Left cardiac atrium (tissue), 4 donors: ENCODE measurements at regions not wholly inside any gene's neighbourhood (a gene's known extent, or its start where the extent isn't known, plus 50 kb on each side); places are given as distances from the start of the nearest gene placed in this dataset.
"Not testable (repeated sequence)": the region's sequence is repeated elsewhere in the genome, so short reads cannot be mapped to it uniquely, and the experiment has no call there.

Experiments used
- ATAC-seq, 2 donors: fragments of 200-7000 bp; cut with Tn5 transposase; one replicate each; pipeline ENCODE4 v1.9.1; 2020; ENCODE audit warnings: mild to moderate bottlenecking in 2 of 2, moderate library complexity in 2 of 2
- DNase-seq: peaks from one replicate; pipeline ENCODE4 v3.0.0-alpha.2; 2020
- intact Hi-C, 2 donors: fragments of 100-400 bp; cut with DNase I; formaldehyde crosslinking; loops; one replicate each; pipeline versions ENCODE4 v1.14.1 to v1.15.1; 2022 to 2023
- donor health status: DM: no; HTN: yes; CAD: no.
- donor health status: DM: no; HTN: yes; CAD: no; lungs with severe emphysema.
- donor health status: DM: yes; HTN: yes; CAD: no.
- donor health status: Dilated cardiomyopathy.

DNA sequence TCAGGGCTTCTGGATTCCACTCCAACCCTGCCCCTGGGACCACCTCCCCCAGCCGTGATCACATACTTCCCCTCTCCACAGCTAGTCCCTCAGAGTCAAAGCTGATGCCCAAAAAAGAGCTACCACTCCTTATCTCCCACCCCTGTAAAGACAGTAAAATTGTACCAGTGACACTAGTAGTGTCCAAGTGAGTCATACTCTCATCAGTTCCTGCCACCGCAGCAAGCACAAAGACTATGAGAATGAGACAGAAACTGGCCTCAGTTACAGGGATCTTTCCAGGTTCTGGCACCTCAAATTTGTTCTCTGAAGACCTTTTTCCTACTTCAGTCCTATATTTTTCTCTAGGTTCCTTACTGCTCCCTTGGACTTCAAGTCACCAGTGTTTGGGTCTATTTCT is 144.2 kb downstream of the SPRY2 start:
- DNase-seq (no peak), ATAC-seq (no peak)
- intact Hi-C loops, result no loop called here

DNA sequence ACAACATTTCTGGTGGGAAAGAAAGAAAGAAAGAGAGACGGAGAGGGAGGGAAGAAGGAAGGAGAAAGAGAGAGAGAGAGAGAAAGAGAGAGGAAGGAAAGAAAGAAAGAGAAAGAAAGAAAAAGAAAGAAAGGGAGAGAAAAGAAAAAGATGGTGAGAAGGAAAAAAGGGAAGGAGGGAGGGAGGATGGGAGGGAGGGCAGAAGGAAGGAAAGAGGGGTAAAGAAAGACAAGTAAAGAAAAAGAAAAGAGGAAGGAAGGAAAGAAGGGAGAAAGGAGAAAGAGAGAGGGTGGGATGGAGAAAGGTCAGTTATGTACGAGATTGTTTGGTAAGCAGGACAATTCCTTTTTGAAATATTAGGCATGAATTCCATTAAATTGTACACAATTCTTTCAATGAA is 145.3 kb downstream of the SPRY2 start:
- ATAC-seq, result no peak
- intact Hi-C loops, result no loop called here

DNA sequence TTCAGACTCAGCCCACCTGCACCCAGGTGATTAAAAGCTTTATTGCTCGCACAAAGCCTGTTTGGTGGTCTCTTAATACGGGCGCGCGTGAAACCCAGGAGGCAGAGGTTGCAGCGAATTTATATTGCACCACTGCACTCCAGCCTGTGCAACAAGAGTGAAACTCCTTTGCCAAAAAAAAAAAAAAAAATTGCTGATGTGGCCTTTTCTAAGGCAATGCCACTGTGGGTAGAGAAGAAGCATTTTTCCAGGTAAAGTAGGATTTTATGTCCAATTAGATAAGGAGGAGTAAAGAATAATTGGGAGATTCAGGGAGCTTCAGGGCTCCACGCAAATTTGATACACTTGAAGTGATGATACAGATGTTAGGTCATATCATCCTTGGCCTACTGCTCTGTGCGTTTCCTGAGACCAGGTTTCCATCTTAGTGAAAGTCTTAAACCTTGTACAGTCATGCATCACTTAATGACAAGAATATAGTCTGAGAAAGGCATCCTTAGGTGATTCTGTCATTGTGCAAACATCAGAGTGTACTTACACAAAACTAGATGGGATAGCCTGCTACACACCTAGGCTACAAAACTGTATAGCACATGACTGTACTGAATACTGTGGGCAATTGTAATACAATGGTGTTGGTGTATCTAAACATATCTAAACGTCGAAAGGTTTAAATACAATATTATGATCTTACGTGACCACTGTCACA is 150.9 kb downstream of the SPRY2 start:
- intact Hi-C loops, result no loop called here
- DNase-seq (no peak), ATAC-seq (no peak)

More for the DNA sequence above, 145.3 kb downstream of the SPRY2 start:
- no peak for DNase-seq

DNA sequence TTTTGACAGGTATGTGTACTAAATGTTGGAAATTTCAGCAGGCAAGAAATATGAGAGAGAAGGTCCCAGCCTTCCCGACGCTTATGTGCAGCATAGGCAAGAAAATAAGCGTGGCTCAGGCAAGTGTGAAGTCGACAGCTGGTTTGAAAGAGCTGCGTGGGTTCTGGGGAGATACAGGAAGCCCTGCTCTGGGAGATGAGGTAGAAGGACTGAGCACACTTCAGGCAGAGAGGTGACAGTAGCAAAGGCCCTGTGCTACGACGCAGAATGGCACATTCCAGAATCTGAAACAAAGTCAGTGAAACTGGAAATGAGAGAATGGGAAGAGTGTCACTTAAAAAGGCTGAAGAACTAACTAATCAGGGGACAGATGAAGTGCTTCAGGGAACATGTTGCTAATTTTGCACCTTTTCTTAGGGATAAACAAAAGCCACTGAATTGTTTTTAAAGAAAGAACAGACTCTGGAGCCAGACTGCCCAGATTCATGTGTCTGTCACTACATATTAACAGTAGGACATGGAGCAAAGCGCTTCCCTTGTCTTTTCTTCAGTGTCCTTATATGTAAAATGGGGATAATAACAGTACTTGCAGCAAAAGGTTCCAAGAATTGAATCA is 160.1 kb downstream of the SPRY2 start:
- intact Hi-C loops, result no loop called here
- no peak for DNase-seq
- ATAC-seq, result no peak

DNA sequence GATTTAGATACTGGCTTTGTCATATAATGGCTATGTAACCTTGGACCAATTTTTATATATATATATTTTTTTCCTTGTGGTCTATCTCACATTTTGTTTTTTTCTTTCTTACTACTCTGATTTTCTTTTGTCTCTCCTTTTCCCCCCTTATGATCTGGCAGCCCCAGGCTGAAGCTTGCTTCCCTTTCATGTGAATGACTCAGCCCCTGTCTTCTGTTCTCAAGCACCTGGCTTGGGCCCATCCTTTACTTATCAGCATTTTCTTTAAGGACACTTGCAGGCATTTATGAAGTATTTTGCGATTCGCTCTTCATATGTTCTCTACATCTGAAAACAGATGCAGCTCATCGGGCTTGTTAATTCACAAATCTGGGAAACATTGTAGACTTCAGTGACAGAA is 163.6 kb downstream of the SPRY2 start:
- intact Hi-C loops, result no loop called here
- no peak for DNase-seq
- ATAC-seq, result no peak

DNA sequence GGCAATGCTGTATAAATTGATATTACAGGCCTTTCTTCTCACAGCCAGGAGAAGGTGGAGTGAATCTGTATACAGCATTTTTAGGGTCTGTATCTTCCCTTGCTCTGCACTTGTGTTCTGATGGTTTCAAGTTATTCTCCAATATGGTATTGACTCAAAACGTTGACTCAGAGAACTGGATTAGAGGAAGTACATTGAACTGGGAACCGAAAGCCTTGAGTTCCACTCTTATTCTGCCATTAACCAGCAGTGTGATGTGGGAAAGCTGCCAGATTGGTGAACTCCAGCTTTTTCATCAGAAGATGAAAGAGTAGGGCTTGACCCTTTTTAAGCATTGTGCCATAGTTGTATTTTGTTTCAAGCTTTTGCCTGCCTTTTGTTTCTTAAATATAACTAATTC is 167.7 kb downstream of the SPRY2 start:
- no peak for DNase-seq
- peak in 1 of 2 donors; percentile 72 for ATAC-seq
- intact Hi-C loops, result no loop called here

DNA sequence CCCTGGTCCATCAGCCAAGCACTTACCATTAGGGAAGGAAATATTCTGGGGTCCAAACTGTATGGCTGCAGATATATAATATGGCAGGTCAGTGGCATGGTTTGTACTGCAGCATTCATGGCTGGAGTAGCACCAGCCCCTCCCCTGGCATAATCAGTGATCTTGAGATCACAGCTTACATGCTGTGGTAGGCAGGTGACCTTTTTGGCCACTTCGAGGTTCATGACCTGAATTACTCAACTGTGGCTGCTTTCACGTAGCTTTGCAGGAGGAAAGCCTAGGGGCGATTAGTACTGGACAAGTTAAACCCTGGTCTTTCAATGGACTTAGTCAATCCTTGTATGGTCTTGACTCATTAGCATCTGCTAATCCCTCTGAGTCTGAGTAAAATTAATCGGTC is 169.8 kb downstream of the SPRY2 start:
- DNase-seq (no peak), ATAC-seq (no peak)
- intact Hi-C loops, result no loop called here

DNA sequence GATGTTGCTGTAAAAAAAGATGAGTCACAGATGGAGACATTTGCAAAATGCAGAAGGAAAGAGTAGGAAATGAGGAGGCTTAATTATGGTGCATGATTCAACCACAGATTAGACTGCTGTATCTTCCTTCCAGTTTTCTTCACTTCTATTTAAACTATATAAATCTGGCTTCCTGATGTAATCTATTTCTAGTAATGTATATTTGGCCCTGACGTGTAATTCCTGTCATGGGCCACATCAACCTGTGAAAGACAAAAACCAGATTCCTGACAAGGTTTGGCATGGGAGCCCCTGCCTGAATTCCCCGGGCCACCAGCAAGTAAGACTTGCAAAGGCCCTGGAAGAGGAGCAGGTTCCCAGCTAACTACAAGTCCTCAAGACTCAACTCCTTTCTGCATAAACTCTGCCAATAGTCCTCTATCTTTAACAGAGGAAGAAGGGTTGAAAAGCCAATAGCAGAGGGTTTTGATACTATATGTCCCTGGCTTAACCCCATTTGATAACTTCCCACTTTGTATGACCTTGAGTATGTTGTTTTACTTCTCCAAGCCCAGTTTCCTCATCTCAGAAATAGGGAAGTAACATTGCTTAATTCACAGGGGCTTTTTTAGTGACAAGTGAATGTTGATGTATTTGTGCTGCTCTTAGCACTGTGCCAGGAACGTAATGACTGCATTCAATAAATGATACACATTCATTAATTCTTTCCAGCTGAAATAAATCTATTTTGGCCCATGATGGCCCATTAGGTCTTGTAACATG is 172.7 kb downstream of the SPRY2 start:
- DNase-seq, result no peak
- peak; percentile 34 to 68 for ATAC-seq
- intact Hi-C loops, result no loop called here

DNA sequence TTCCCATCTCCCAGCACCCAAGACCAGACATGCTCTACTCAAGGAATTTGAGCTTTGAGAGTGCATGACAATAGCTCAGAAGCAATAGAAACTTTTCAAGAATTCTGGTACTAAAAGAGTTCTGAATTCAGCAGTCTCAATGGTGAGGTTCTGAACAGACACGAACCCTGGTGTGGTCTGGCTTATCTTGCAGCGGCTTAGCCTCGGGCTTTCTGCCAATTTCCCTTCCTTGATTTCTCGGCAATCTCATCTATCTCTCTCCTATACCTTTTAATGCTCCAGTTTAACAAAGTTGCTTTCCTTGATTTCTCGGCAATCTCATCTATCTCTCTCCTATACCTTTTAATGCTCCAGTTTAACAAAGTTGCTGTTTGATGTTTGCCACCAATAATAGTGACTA is 174.6 kb downstream of the SPRY2 start:
- intact Hi-C loops, result no loop called here
- DNase-seq (no peak), ATAC-seq (no peak)

DNA sequence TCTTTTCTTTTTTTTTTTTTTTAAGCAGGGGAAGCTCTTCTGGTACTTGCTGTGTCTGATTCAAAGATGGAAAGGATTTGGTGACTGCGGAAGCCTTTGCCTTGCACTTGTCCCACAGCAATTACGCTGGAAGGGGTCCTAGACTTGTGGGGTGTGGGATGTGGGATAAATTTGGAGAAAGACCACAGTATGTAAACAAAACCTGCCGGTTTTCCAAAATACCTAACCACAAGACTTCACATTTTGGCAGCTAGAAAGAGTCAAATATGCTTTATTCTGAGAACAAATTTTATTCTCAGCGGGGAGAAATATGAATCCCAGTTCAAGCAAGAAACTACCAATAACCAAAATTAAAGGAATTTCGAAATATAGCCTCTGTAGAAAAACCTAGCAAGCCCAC is 176.5 kb downstream of the SPRY2 start:
- DNase-seq (no peak), ATAC-seq (no peak)
- intact Hi-C loops, result no loop called here

DNA sequence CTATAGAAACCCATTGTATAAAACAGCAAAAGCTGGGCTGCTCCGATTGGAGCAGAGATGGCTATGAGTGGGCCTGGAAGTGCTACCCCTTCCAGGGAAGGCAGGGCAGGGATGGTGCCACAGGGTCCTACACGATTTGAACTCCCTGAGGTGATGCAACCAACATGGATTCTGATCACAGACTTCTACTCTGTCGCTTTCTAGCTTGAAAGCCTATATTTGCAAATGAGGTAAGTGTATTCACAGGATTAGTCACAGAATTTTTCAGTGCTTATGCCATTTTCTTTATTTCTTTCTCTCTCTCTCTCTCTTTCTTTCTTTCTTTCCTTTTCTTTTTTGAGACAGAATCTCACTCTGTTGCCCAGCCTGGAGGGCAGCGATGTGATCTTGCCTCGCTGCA is 179.0 kb downstream of the SPRY2 start:
- intact Hi-C loops, result no loop called here
- ATAC-seq (no peak), DNase-seq (no peak)

DNA sequence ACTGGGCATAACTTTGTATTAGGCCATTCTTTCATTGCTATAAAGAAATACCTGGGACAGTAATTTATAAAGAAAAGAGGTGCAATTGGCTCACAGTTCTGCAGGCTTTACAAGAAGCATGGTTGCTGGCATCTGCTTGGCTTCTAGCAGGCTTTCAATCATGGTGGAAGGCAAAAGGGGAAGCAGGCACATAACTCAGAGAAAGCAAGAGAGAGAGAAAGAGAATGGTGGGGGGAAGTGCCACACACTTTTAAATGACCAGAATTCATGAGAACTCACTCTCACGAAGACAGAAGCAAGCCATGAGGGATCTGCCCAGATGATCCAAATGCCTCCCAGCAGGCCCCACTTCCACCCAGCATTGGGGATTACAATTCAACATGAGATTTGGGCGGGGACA is 179.7 kb downstream of the SPRY2 start:
- DNase-seq (no peak), ATAC-seq (no peak)
- intact Hi-C loops, result no loop called here

DNA sequence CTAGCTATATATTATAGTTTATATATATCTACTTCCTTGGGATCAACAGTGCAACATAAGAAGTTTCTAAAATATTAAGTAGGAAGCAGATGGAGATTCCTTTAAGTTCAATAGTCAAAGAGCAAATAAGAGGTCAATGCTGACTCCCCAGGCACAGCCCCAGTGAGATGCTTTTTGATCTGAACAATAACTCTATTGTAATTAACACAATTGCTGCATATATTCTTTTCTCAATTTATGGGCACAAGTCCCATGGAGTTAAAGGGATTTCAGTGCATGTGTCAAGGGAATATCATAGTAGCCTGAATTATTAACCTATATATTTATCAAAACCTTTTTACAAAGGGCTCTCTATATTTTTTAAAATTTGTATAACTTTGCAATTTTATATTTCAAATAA is 180.8 kb downstream of the SPRY2 start:
- DNase-seq, result no peak
- intact Hi-C loops, result no loop called here
- no peak for ATAC-seq

DNA sequence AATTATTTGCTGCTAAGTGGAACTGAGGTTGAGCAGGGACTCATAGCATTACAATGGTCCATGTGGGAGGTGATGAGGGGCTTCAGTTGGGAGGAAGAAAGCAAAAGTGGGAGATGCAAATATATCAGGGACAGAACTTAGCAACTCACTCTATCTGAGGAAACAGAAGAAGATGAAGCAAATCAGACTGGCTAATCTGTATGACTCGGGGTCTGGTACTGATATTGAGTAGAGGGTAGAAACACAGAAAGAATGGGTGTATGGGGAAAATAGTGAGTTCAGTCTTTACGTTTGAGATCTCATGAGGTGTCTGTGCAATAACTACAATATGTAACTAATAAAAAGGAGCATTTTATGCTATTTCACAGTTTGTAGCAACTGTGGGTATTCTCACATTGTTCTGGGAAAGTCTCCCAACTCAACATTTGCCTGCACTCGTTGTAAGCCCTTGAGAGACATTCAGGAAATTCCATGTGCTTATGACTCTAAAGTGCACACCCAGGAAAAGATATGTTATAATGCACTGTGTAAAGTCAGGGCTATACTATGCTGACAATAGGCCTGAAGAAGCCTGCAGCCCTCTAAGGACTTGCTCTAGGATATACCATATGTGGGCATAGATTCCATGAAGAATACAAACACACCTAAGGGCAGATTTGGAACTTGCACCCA is 183.5 kb downstream of the SPRY2 start:
- ATAC-seq (no peak), DNase-seq (no peak)

DNA sequence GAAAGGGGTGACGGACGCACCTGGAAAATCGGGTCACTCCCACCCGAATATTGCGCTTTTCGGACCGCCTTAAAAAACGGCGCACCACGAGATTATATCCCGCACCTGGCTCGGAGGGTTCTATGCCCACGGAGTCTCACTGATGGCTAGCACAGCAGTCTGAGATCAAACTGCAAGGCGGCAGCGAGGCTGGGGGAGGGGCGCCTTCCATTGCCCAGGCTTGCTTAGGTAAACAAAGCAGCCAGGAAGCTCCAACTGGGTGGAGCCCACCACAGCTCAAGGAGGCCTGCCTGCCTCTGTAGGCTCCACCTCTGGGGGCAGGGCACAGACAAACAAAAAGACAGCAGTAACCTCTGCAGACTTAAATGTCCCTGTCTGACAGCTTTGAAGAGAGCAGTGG is 188.8 kb downstream of the SPRY2 start:
- DNase-seq, intact Hi-C loops, ATAC-seq: not testable (repeated sequence)

More for the DNA sequence above, 183.5 kb downstream of the SPRY2 start:
- intact Hi-C loops, result no loop called here

DNA sequence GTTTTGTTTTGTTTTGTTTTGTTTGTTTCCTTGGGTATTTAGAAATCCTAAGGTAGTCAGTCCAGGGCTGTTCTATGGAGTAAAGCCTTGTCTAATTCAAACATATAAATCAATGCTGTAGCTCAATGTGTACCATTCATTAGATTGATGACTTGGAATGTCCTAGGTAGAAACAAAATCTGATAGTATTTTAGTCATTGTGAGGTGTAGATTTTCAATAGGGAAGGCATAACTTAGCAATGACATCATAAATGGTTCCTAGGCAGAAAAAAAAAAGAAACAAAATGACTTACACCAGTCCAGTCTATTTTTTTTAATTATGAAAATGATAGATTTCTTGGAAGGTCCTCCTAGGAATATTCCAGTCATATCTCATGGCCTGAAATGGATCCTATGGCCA is 189.9 kb downstream of the SPRY2 start:
- DNase-seq, result no peak
- intact Hi-C loops, result no loop called here
- ATAC-seq, result no peak

DNA sequence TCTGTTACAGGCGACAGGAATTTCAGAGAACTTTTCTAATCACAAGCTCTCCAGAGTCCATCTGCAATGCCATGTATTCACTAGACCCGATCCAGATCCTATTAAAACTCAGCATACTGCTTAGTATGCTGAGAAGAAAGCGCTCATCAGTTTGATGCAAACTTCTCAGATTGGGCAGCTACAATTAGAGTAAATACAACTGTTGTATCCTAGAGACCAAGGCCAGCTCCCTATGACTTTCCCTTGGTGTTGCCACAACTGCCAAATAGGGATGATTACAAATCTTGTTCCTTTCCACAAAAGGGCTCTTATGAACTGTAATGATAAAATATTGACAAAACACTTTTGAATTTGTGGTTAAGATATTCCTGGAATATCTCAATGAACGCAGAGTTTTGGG is 191.2 kb downstream of the SPRY2 start:
- no peak for ATAC-seq
- DNase-seq, result no peak
- intact Hi-C loops, result no loop called here

DNA sequence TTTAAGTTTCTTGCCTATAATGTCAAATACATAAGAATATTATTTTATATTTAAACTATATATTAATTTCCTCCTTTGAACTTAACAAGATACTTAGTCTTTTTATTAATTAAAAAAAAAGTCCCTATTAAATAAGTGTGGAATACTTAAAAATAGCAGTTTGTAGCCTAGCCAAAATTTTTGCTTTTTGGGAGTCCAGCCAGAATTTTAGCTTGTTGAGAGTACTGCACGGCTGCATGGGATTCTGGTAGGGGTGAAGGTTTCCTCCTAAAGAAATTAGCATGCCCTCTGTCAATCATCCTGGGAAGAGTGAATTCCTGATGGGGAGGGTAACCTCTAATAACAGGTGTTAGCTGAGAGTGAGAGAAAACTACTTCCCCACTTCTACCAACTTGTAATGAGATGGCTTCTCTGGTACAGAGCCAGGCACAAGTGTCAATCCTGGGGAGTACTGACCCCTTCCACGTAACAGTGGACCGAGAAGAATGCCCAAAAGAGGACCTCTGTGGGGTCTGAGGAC is 195.7 kb downstream of the SPRY2 start:
- intact Hi-C loops, result no loop called here
- DNase-seq, result no peak
- ATAC-seq, result peak in 1 of 2 donors; percentile 28

DNA sequence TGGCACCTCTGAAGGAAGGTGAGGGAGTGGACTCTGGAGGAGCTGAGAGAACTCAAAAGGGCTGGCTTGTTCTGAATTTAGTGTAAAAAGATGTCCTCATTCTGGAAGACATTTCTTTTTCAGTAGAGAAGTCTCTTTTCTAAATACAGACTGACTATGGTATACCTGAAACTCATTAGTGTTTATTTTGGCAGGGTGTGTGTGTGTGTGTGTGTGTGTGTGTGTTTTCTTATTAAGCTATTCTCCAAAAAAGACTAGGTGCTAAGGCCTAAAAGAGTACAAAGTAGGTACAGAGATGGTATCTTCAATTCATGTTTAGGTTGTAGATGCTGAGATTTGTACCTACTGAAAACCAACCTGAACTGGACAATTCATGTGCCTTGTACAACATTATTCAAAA is 196.4 kb downstream of the SPRY2 start:
- DNase-seq (no peak), ATAC-seq (no peak)
- intact Hi-C loops, result no loop called here
